ENCODE measurements at regions not wholly inside any gene's neighbourhood (a gene's known extent, or its start where the extent isn't known, plus 50 kb on each side); places are given as distances from the start of the nearest gene placed in this dataset.

GRCh38 chr9:29514336-29514735, 1941.1 kb upstream of the C9orf72 start:
- no peak for TF ChIP-seq CTCF (IDR thresholded peaks at IDR 0.05; ENCODE audit: low read depth, low read length)
- no peak for TF ChIP-seq EZH2phosphoT487 (IDR thresholded peaks at IDR 0.05; ENCODE audit: low read depth)
